HG03103 (cell line): ENCODE measurements at regions not wholly inside any gene's neighbourhood (a gene's known extent, or its start where the extent isn't known, plus 50 kb on each side); places are given as distances from the start of the nearest gene placed in this dataset.

Experiments used
- ATAC-seq: cut with Tn5 transposase; IDR thresholded peaks from one replicate; pipeline ENCODE4 v1.9.1; 2021; ENCODE audit warnings: low read depth; ENCODE audit not compliant: unreplicated experiment

- ATAC-seq = no peak
These were observed 69.4 kb upstream of the MYT1L start for GRCh38 chr2:2400286-2401038.

GRCh38 chr2:2399396-2399795 lies 68.3 kb upstream of the MYT1L start:
- ATAC-seq = no peak

- ATAC-seq = no peak
These were observed 61.3 kb upstream of the MYT1L start for GRCh38 chr2:2392332-2392731.

GRCh38 chr2:2389215-2389614 lies 58.1 kb upstream of the MYT1L start:
- no peak for ATAC-seq
